Activated CD4-positive, alpha-beta memory T cell treated with anti-CD3 and anti-CD28 coated beads, Interleukin-2, amount 10 ng/mL, durations not matched to agents 7 days and 5 days (primary cell): ENCODE measurements at regions not wholly inside any gene's neighbourhood (a gene's known extent, or its start where the extent isn't known, plus 50 kb on each side); places are given as distances from the start of the nearest gene placed in this dataset.

Source experiments
- CTCF ChIA-PET: fragments of 350-600 bp; sonication (Branson Sonifier 250); formaldehyde crosslinking; loops from one replicate; lab custom pipeline; 2021; ENCODE audit warnings: antibody characterized with exemption, inconsistent platforms; lab: Charles Lee
- POLR2A ChIA-PET: fragments of 350-600 bp; sonication (Branson Sonifier 250); formaldehyde crosslinking; loops from one replicate; lab custom pipeline; 2021; ENCODE audit warnings: antibody characterized with exemption; lab: Charles Lee
- DNase-seq: peaks from one replicate; pipeline ENCODE4 v3.0.0-alpha.2; 2020
- H3K27ac Mint-ChIP-seq: one replicate; pipeline ENCODE4 v1.8.0; 2021; ENCODE audit warnings: mild to moderate bottlenecking, mixed read lengths
- H3K27me3 Mint-ChIP-seq: one replicate; pipeline ENCODE4 v1.8.0; 2021; ENCODE audit warnings: mixed read lengths
- H3K36me3 Mint-ChIP-seq: one replicate; pipeline ENCODE4 v1.8.0; 2021; ENCODE audit warnings: low read depth, mixed read lengths
- H3K4me1 Mint-ChIP-seq: one replicate; pipeline ENCODE4 v1.8.0; 2021; ENCODE audit warnings: mixed read lengths
- H3K4me3 Mint-ChIP-seq: one replicate; pipeline ENCODE4 v1.8.0; 2021; ENCODE audit warnings: mild to moderate bottlenecking, mixed read lengths
- H3K9me3 Mint-ChIP-seq: one replicate; pipeline ENCODE4 v1.8.0; 2021; ENCODE audit warnings: mixed read lengths

DNA sequence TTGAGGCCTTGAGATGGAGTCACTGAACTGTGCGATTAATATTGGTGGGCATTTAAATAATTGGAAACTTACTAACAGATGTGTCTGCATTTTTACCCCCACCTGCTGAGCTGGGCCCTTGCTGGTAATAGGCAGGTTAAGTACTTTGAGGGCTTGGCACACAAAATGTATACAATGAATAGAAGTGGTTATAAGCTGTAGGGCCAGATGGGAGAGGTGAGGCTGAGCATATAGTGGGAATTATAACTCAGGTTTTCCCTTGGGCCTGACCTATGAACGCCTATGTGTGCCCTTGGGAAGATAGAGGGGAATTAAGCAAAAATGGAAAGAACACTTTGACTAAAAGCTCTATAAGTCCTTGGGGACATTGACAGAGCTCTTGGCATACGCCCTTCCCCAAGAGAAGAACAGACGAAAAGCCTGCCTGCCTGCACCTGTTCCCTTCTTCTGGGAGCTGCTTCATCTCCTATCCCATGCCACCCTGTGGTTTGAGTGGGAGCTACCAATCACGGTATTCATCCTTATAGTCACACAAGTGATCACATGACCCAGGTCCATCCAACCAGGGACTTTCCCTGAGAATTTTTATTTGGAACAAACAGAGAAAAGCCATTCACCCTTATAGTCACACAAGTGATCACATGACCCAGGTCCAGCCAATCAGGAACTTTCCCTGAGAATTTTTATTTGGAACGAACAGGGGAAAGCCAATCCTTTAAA lies 260.7 kb upstream of the CSF3R start:
- Mint-ChIP-seq H3K27ac (no peak overlapping the region), H3K36me3 (no peaks in the 10 kb centered on the region), H3K27me3 (peaks cover 12% of the 10 kb centered on the region), H3K4me3 (no peak overlapping the region), H3K9me3 (no peaks in the 10 kb centered on the region), H3K4me1 (no peaks in the 10 kb centered on the region)
- ChIA-PET CTCF (no interaction called here), POLR2A (no interaction called here)
- DNase-seq: no peak

DNA sequence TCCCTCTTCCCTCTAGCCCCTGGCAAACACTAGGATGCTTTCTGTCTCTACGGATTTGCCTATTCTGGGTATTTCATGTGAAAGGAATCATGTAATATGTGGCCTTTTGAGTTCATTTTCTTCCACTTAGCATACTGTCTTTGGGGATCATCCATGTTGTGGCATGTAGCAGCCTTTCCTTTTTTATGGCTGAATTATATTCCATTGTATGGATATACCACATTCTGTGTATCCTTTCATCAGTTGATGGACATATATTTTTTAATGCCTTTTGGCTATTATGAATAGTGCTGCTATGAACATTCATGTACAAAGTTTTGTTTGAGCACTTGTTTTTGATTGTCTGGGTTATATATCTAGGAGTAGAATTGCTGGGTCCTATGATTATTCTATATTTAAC lies 258.4 kb upstream of the CSF3R start:
- Mint-ChIP-seq H3K27me3 (peaks cover 27% of the 10 kb centered on the region), H3K36me3 (no peaks in the 10 kb centered on the region), H3K27ac (no peak overlapping the region), H3K4me1 (no peaks in the 10 kb centered on the region), H3K4me3 (no peak overlapping the region), H3K9me3 (no peaks in the 10 kb centered on the region)
- POLR2A ChIA-PET: no interaction called here
- CTCF ChIA-PET: no interaction called here
- DNase-seq: no peak

DNA sequence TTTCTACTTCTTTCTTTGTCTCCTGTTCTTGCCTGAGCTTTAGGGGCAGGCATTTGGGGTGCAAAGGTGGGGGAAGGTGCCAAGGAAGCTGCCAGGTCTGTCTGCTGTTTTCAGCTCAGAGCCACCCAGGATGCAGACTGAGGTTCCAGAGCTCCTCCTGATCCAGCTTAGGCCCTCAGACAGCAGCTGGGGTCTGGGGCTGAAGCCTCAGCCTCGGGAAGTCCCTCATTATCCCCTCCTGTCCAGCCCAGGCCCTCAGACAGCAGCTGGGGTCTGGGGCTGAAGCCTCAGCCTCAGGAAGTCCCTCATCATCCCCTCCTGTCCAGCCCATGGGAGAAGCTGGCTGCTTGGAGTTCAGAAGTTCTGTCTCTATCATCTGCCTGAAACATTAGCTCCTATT lies 257.7 kb upstream of the CSF3R start:
- Mint-ChIP-seq H3K27ac (no peak overlapping the region), H3K9me3 (no peaks in the 10 kb centered on the region), H3K4me3 (no peak overlapping the region), H3K4me1 (no peaks in the 10 kb centered on the region), H3K36me3 (no peaks in the 10 kb centered on the region), H3K27me3 (peaks cover 28% of the 10 kb centered on the region)
- ChIA-PET CTCF (no interaction called here), POLR2A (no interaction called here)
- no peak for DNase-seq

DNA sequence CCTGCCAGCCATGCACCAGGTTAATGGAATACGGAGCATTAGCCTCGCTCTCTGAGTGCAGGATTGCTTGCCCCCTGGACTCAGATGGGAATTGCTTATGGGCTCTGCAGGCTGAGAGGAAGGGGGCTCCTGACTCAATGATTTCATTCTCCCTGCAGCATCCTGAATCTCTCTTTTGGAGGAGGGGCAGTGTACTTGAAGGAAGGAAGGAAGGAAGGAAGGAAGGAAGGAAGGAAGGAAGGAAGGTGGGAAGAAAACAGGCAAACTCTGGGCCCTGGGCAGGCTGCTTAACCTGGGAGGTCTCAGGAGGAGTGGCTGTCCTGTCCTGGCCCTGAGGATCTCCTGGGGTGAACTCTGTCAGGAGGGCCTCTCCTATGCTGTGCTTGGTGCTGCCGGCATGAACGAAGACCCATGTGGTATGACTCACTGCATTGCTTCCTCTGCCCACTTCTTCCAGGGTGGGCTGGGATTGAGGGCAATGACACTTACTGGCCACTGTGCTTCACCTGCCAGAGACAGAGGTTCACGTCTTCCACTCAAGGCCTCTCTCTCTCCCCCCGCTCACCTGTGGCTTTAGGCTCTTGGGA lies 257.1 kb upstream of the CSF3R start:
- Mint-ChIP-seq H3K36me3 (no peaks in the 10 kb centered on the region), H3K27ac (no peak overlapping the region), H3K4me3 (no peak overlapping the region), H3K27me3 (peaks cover 30% of the 10 kb centered on the region), H3K9me3 (no peaks in the 10 kb centered on the region), H3K4me1 (no peaks in the 10 kb centered on the region)
- POLR2A ChIA-PET: no interaction called here
- CTCF ChIA-PET: no interaction called here
- DNase-seq: no peak

- POLR2A ChIA-PET: no interaction called here
- CTCF ChIA-PET: no interaction called here
- Mint-ChIP-seq H3K9me3 (no peaks in the 10 kb centered on the region), H3K36me3 (no peaks in the 10 kb centered on the region), H3K27me3 (peaks cover 30% of the 10 kb centered on the region), H3K4me3 (no peak overlapping the region), H3K4me1 (no peaks in the 10 kb centered on the region), H3K27ac (no peak overlapping the region)
- DNase-seq: no peak
Measured at GRCh38 chr1:36738245-36738644, 255.5 kb upstream of the CSF3R start.

GRCh38 chr1:36737767-36738166 lies 255.1 kb upstream of the CSF3R start:
- H3K4me3 Mint-ChIP-seq: no peak overlapping the region
- peak; percentile 2 for DNase-seq
- H3K9me3 Mint-ChIP-seq: no peaks in the 10 kb centered on the region
- peaks cover 30% of the 10 kb centered on the region for H3K27me3 Mint-ChIP-seq
- H3K36me3 Mint-ChIP-seq: no peaks in the 10 kb centered on the region
- ChIA-PET CTCF (no interaction called here), POLR2A (no interaction called here)
- H3K27ac Mint-ChIP-seq: no peak overlapping the region
- no peaks in the 10 kb centered on the region for H3K4me1 Mint-ChIP-seq

GRCh38 chr1:36737038-36737555 lies 254.4 kb upstream of the CSF3R start:
- Mint-ChIP-seq H3K4me1 (no peaks in the 10 kb centered on the region), H3K27me3 (peaks cover 30% of the 10 kb centered on the region), H3K36me3 (no peaks in the 10 kb centered on the region), H3K27ac (no peak overlapping the region), H3K9me3 (no peaks in the 10 kb centered on the region), H3K4me3 (no peak overlapping the region)
- DNase-seq: no peak
- POLR2A ChIA-PET: no interaction called here
- CTCF ChIA-PET: no interaction called here

- Mint-ChIP-seq H3K36me3 (no peaks in the 10 kb centered on the region), H3K27ac (no peak overlapping the region), H3K4me3 (no peak overlapping the region), H3K9me3 (no peaks in the 10 kb centered on the region), H3K27me3 (peaks cover 30% of the 10 kb centered on the region), H3K4me1 (no peaks in the 10 kb centered on the region)
- DNase-seq: no peak
- POLR2A ChIA-PET: no interaction called here
- CTCF ChIA-PET: interaction anchor here (0.7 kb wide), 2 partner anchors 70 to 129 kb away, joined by 4 to 5 read pairs; no protein-coding TSS in a partner anchor
Measured at GRCh38 chr1:36735939-36736730, 253.4 kb upstream of the CSF3R start.

- CTCF ChIA-PET: interaction anchor here (0.7 kb wide), 1 partner anchor 71 kb away, joined by 5 read pairs; no protein-coding TSS in a partner anchor
- H3K4me3 Mint-ChIP-seq: no peak overlapping the region
- no peaks in the 10 kb centered on the region for H3K9me3 Mint-ChIP-seq
- no peak overlapping the region for H3K27ac Mint-ChIP-seq
- DNase-seq: no peak
- H3K27me3 Mint-ChIP-seq: peaks cover 30% of the 10 kb centered on the region
- no peaks in the 10 kb centered on the region for H3K36me3 Mint-ChIP-seq
- no peaks in the 10 kb centered on the region for H3K4me1 Mint-ChIP-seq
- POLR2A ChIA-PET: no interaction called here
Measured at GRCh38 chr1:36735436-36735835, 252.7 kb upstream of the CSF3R start.

DNA sequence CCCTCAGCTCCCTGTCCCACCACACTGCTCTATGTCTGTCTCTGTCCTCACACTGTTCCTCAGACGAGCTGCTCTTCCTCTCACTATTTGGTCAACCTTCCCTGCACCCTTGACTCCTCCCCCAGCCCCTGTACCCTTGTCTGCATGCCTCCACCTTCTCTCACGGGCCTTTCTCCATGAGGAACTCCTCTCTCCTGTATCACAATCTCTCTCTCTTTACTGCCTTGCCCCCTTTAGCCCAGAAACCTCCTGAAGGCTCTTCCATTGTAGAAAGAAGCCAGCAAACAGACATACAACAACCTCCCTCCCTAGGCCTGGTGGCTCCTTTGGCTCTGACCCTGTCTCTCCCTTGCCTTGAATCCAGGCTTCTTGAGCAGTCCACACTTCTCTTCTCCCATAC lies 251.6 kb upstream of the CSF3R start:
- no peak overlapping the region for H3K27ac Mint-ChIP-seq
- peaks cover 4% of the 10 kb centered on the region for H3K4me1 Mint-ChIP-seq
- ChIA-PET POLR2A (no interaction called here), CTCF (no interaction called here)
- no peak for DNase-seq
- no peaks in the 10 kb centered on the region for H3K9me3 Mint-ChIP-seq
- no peaks in the 10 kb centered on the region for H3K36me3 Mint-ChIP-seq
- H3K4me3 Mint-ChIP-seq: no peak overlapping the region
- peaks cover 35% of the 10 kb centered on the region for H3K27me3 Mint-ChIP-seq

GRCh38 chr1:36733748-36734147 lies 251.0 kb upstream of the CSF3R start:
- Mint-ChIP-seq H3K4me1 (peaks cover 4% of the 10 kb centered on the region), H3K4me3 (no peak overlapping the region), H3K9me3 (no peaks in the 10 kb centered on the region), H3K36me3 (no peaks in the 10 kb centered on the region), H3K27me3 (peaks cover 36% of the 10 kb centered on the region), H3K27ac (no peak overlapping the region)
- ChIA-PET POLR2A (no interaction called here), CTCF (no interaction called here)
- DNase-seq: no peak

- ChIA-PET CTCF (no interaction called here), POLR2A (no interaction called here)
- Mint-ChIP-seq H3K4me3 (no peak overlapping the region), H3K9me3 (no peaks in the 10 kb centered on the region), H3K4me1 (peaks cover 4% of the 10 kb centered on the region), H3K36me3 (no peaks in the 10 kb centered on the region), H3K27ac (no peak overlapping the region), H3K27me3 (peaks cover 24% of the 10 kb centered on the region)
- DNase-seq: no peak
Measured at GRCh38 chr1:36732015-36732356, 249.3 kb upstream of the CSF3R start.

DNA sequence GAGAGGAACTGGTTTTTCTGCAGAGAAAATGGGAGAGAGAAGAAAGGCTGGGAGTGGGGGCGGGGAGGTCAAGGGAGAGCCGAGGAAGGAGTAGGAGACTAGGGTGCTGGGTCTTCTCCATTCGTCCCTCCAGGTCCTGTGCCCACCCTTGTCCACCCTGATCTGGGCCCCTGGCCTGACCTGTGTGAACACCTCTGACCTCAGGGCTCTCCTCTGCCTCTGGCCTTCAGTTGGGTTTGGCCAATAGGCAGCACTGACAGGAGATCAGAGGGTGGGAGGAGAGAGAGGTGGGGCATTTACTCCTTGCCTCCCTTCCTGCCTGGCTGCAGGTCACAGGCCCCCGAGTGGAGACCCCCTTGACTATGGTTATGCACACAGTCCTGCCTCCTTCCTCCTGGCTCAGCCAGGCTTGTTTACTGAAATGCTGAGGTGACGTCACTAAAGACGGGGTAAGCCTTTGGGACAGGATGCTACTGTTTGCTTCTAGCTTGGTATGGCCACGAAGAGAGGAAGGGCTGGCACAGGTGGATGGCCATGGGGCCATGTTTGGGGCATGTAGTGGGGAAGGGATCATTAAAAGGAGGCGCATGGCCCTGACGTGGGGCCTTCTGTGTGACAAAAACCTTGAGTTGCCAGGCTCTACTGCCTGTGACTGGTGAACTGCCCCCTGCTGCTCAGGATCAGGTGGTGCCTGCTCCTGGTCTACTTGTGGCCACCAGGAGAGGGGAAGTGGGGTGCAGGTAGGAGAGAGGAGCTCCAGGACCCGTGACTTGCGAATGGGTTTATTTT lies 248.7 kb upstream of the CSF3R start:
- Mint-ChIP-seq H3K27ac (no peak overlapping the region), H3K4me3 (no peak overlapping the region), H3K9me3 (no peaks in the 10 kb centered on the region), H3K27me3 (peaks cover 19% of the 10 kb centered on the region), H3K36me3 (no peaks in the 10 kb centered on the region), H3K4me1 (peaks cover 4% of the 10 kb centered on the region)
- CTCF ChIA-PET: no interaction called here
- no peak for DNase-seq
- POLR2A ChIA-PET: no interaction called here
